SK-MEL-5 (cell line): ENCODE measurements at regions not wholly inside any gene's neighbourhood (a gene's known extent, or its start where the extent isn't known, plus 50 kb on each side); places are given as distances from the start of the nearest gene placed in this dataset.
"Not testable (repeated sequence)": the region's sequence is repeated elsewhere in the genome, so short reads cannot be mapped to it uniquely, and the experiment has no call there.

ENCODE experiments used
- DNase-seq: peaks from one replicate; pipeline ENCODE4 v3.0.0-alpha.2; 2016; ENCODE audit warnings: low read depth, low spot score
- in situ Hi-C: cut with HindIII; loops from 2 replicates; pipeline ENCODE4 v1.10.0; 2016; ENCODE audit warnings: low sequenced_read_pairs, high pct_unique_total_duplicates, low pct_unique_long_range_greater_than_20kb

DNA sequence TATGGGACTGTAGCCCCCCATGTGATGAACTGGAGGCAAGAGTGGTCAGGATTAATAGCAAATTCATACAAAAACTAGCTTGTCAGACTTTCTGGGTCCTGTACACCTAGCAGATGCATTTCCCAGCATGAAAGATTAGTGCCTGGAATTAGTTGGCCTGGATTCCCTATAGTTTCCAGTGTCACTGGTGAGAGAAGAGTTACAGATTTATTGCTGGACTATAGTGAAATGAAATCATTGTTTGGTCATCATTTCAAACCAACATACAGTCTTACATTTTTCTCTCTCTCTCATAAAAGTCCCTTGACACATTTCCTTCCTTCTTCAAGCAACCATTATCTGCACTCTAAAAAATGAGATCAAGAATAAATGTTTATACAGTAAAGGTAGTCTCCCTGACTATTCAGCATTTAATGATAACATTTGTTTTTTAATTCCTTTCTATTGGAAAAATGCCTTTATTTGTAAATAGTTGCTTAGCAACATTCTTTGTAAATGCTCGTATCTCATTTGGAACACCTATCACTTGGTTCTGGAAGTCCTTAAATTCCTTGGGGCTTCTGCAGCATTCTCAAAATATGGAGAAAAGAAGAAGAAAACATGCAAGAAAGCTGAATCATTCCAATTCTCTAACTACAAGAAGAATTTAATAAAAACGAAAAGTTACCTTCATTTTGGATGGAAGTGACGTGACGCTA, 144.4 kb downstream of the MREG start:
- in situ Hi-C loops: no loop called here
- no peak for DNase-seq

DNA sequence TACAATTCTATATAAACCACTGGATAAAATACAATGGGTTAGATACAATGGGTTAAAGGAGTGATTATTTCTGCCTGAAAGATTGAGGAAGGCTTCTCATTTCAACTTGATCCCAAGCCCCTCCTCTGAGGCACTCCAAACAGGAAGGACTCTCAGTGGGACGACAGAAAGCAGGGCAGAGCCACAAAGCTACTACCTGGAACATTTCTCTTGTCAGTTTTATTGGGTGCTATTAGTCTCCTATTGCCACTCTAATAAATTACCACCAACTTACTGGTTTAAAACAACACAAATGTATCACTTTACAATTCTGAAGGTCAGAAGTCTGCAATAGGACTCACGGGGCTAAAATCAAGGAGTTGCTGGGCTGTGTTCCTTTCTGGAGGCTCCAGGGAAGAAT, 146.7 kb downstream of the MREG start:
- no peak for DNase-seq
- in situ Hi-C loops: no loop called here

DNA sequence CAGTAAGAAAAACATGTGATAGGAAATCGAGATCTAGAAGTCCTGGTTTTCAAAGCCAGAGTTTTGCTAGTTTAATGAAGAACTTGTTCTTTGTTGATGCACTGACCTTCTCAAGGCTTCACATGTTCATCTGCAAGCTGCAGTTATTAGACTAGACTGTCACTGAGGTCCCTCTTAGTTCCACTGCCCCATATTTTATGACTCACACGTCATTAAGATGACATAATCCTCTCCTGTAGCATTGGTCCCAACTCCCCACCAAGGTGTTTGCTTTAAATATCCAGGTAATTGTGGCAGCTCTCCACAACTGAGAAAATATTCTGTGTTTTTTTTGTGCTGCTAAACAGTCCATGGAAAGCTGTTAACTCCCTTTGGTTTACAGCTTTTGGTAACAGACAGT, 149.7 kb downstream of the MREG start:
- in situ Hi-C loops: no loop called here
- DNase-seq: peak; percentile 14

DNA sequence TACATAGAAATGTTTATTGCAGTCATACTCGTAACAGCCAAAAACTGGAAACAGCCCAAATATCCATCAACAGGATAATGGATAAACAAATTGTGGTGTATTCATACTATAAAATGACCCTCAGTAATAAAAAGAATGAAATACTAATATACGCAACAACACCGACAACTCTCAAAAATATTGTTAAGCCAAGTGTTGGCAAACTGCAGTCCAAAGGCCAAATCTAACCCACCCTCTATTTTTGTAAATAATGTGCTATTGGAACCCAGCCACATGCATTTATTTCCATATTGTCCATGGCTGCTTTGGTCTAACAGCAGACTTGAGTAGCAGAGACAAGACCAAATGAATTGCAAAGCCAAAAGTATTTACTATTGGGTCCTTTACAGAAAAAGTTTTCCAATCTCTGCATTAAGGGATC, 151.0 kb downstream of the MREG start:
- in situ Hi-C loops: no loop called here

DNA sequence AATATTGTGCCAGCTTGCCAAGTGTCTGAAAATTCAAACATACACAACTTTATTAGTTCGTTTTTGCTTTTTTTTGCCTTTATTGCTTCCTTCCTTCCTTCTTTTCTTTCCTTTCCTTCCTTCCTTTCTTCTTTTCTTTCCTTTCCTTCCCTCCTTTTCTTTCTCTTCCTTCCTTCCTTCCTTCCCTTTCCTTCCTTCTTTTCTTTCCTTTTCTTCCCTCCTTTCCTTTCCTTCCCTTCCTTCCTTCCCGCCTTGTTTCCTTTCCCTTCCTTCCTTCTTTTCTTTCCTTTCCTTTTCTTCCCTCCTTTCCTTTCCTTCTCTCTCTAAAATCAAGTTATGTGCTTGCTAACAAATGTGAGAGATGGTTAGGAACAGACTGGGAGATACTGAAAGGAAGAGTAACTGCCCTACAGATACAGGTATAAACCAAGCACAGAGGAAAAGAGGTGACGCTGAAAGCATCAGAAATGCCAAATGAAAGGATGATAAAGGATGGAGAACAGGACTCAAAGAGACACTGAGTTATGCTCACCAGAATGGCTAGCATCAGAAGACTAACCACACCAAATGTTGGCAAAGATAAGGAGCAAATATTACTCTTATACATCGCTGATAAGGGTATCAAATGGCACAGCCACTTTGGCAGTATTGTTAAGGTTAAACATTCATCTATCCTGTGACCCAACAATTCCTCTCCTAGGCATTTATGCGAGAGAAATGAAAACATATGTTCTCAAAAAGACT, 151.6 kb downstream of the MREG start:
- in situ Hi-C loops: no loop called here
- DNase-seq: no peak

More for the DNA sequence above, 151.0 kb downstream of the MREG start:
- no peak for DNase-seq

DNA sequence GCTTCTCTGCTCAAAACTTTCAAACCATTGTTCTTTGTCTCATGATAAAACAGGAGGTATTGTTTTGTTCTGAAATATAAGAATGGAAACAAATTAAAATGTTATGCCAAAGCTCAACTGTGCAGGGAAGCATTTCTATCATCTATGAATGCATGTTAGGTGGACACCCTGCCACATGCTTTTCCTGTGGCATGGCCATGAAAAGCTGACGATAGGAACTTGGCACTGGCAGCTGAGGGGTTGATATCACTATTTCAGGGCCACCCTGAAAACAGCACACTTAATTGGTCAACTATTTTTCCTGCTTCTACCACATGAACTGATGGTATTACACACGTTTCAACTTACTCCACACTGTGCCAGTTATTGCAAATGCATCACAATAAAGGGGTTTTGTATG, 157.3 kb downstream of the MREG start:
- DNase-seq: no peak
- in situ Hi-C loops: no loop called here

DNA sequence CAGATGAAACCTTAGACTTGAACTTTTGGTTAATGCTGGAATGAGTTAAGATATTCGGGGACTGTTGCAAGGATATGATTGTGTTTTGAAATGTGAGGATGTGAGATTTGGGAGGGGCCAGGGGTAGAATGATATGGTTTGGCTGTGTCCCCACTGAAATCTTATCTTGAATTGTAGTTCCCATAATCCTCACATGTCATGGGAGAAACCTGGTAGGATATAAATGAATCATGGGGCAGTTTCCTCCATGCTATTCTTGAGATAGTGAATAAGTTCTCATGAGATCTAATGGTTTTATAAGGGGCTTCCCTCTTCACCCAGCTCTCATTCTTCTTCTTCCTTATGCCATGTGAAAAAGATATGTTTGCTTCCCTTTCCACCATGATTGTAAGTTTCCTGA, 158.0 kb downstream of the MREG start:
- DNase-seq, in situ Hi-C loops: not testable (repeated sequence)

DNA sequence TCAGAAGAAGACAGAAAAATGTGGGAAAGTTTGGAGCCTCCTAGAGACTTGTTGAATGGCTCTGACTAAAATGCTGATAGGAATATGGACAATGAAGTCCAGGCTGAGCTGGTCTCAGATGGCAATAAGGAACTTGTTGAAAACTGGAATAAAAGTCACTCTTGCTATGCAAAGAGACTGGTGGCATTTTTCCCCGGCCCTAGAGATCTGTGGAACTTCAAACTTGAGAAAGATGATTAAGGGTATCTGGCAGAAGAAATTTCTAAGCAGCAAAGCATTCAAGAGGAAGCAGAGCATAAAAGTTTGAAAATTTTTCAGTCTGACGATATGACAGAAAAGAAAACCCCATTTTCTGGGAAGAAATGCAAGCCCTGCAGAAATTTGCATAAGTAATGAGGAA, 159.3 kb downstream of the MREG start:
- no peak for DNase-seq
- in situ Hi-C loops: no loop called here

DNA sequence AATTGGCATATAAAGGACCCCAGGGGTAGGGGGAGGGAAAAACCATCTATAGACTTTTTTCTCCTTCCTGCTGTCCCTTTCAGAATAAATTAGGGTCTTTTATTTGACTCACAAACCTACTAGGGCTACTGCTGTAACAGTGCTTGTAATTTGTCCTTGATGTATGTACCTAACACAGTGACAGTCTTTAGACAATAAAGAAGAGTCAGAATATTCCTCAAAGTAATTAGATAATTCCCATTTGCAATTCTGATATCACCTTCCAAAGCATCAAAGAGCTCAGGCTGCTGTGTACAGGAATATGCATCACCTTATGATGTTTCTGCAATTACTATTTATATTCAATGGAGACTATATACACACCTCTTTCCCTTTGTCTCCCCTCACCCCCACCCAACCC, 161.7 kb downstream of the MREG start:
- in situ Hi-C loops: no loop called here
- DNase-seq: no peak

DNA sequence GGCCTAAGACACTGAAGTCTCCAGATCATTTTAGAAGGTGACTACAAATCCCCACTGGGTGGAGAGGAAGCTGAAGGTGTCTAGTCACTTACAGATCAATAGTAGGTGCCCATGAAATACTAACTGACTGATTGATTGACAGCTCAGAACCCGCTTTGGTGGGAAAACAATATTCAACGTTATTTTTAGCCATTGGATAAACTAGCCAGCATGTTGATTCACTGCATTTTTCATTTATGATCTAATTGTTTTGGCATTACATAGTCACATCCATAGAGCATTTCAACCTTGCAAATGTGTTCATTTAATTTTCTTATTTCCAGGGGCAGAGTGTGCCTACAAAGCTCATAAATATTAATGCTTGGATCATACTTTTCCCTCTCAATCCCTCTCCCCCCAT, 162.3 kb downstream of the MREG start:
- DNase-seq: no peak
- in situ Hi-C loops: no loop called here

DNA sequence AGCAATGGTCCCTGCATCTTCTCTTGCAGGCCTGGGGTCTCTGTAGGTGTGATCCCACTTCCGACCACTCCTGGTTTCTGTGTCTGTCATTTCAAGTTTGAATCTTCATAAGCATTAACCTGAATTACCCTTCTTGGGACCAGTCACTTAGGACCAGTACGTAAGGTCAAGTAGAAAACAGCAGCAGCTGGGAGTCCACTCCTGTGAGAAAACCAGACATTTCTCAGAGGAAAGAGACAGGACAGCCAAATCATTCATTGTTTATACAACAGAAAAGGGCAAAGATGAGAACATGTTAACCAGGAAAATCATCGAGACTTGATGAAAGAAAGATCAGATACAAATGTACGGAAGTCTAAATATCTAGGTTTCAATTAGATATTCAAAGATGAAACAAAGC, 163.0 kb downstream of the MREG start:
- in situ Hi-C loops: no loop called here
- DNase-seq: no peak

DNA sequence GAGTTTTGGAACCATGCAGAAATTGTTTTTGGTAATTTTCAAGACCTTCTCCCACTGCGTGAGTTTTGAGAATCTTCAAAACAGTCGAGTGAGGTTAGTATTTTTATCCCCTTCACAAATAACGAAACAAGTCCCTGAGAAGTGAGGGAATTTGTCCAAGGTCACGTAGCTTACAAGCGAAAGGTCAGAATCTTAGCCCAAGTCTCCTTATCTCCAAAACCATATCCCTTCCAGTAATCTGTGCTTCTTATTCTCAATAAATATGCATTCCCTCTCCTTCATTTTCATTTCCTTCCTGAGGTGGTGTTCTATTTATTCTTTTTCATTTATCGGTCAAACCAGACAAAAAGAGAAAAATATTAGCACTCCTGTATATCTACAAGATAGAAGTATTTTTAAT, 163.6 kb downstream of the MREG start:
- in situ Hi-C loops: no loop called here

DNA sequence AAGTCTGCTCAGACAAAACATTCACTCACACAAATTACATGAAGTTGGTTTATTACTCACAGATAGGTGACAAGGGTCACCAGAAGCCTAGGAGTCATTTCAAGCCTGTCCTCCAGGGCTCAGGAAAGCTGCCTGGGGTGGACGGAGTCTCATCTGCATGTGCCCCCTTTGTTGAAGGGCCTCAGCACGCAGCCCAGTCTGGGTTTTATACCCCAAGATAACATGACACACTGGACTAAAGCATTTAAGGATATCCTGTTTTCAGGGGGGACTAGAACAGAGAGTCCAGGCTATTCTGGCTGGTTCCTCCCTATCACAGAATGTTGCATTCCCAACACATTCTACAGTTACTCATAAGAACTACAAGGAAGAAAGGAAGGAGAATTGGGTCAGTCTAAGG, 164.7 kb downstream of the MREG start:
- in situ Hi-C loops: no loop called here
- no peak for DNase-seq

More for the DNA sequence above, 163.6 kb downstream of the MREG start:
- no peak for DNase-seq

DNA sequence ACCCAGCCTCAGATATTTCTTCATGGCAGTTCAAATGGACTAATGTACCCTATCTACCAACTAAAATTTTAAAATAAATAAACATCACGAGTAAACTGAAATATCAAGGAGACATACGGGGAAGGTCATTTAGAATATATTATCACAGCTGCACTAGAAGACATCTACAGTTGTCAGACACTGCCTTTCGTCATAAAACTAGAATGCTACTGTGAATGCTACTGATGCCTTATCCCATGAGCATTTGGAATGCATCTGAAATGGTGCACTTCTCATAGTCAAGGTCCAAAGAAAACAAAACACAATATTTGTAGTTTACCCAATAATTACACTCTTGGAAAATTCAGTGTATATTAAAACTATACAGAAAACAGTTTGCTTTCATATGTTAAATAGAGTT, 165.2 kb downstream of the MREG start:
- in situ Hi-C loops: no loop called here
- no peak for DNase-seq

DNA sequence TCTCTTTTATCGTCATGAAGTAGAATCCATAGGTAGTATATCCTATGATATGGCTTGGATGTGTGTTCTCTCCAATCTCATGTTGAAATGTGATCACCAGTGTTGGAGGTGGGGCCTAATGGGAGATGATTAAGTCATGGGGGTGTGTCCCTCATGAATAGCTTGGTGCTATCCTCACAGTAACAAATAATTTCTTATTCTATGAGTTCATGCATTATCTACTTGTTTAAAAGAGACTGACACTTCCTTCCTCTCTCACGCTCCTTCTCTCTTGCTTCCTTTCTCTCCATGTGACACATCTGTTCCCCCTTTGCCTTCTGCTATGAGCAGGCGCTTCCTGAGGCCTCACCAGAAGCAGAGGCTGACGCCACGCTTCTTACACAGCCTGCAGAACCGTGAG, 165.6 kb downstream of the MREG start:
- DNase-seq: no peak
- in situ Hi-C loops: no loop called here

DNA sequence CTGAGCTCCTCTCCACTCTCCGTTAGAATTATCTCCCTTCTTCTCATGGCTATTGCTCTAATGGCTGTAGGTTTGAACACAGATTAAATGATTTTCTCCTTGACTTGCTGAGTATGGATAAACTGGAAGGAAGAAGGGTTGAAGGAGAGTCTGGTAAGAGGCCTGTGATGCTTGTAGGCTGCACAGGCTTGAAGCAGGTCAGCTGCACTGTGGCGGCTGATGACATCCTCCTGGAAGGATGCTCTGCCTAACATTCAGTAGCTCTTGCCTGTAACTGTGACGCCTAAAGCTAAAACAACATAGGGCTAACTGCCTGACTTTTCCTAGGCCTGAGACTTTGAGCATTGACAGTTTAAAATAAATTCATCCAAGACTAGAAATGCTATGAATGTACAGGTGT, 166.3 kb downstream of the MREG start:
- in situ Hi-C loops: no loop called here
- no peak for DNase-seq

DNA sequence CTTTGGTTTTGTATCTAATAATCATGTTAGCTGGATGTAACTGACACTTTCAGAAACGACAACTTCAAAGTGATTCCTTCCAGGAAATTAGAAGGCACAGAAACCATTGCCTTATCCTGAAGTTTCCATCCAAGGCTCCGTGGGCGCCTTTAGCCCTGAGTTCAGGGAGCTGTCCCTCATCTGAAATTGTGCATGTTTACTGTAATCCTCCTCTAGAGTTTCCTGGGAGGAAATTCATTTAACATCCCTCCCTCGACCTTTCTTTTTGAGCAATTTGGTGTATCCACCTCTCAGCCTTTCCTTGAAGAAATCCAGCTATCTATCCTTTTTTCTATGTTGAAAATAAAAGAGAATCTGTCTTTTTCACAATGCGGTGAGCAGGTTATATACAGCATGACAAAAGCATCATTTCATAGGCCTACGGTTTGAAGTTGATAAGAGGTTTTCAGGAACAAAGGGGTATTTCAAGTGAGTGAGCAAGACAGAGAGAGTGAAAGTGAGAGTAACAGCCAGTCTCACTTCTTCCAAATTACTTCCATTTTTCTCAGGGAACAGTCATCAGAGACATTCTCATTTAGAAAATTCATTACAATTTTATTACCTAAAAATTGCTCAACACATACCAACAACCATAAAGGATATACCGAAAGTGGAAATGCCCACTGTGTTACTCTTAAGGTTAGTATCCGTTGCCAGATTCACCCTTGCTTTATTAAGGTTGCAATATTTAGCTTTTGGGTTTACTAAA, 167.3 kb downstream of the MREG start:
- in situ Hi-C loops: no loop called here
- DNase-seq: peak; percentile 47

DNA sequence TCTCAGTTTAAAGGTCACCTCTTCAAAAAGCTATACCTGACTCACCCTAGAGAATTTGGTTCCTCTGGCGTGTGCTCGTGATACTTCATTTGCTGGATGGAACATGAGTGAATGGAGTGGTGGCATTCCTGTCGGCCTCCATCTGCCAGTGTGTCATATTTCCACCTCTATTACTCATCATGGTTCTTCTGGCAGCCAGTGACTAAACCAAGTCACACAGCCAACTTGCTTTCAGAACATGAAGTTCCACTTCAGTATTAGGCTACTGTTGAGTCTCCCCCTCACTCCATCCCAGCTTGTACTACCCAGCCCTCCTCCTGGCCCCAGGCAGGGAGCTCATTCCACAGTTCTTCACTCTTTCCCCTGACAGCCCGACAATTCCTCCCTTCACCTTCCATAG, 169.8 kb downstream of the MREG start:
- in situ Hi-C loops: no loop called here
- DNase-seq: no peak
